NCI-H128 (cell line): ENCODE measurements at regions not wholly inside any gene's neighbourhood (a gene's known extent, or its start where the extent isn't known, plus 50 kb on each side); places are given as distances from the start of the nearest gene placed in this dataset.
"Not testable (repeated sequence)": the region's sequence is repeated elsewhere in the genome, so short reads cannot be mapped to it uniquely, and the experiment has no call there.

ENCODE experiments used
- DNase-seq: peaks from one replicate; lab custom pipeline; 2025; ENCODE audit not compliant: unreplicated experiment; lab: John Stamatoyannopoulos, UW

GRCh38 chr13:80552851-80553440 is 212.0 kb upstream of the SPRY2 start:
- no peak for DNase-seq

GRCh38 chr13:80551650-80552497 is 210.9 kb upstream of the SPRY2 start:
- no peak for DNase-seq

GRCh38 chr13:80550971-80551441 is 210.1 kb upstream of the SPRY2 start:
- no peak for DNase-seq

GRCh38 chr13:80548915-80549314 is 208.0 kb upstream of the SPRY2 start:
- no peak for DNase-seq

- no peak for DNase-seq
Measured at GRCh38 chr13:80547885-80548825, 207.2 kb upstream of the SPRY2 start.

GRCh38 chr13:80547341-80547740 is 206.4 kb upstream of the SPRY2 start:
- DNase-seq = no peak

GRCh38 chr13:80533175-80533574 is 192.2 kb upstream of the SPRY2 start:
- DNase-seq = no peak

- no peak for DNase-seq
Measured at GRCh38 chr13:80530902-80531301, 190.0 kb upstream of the SPRY2 start.

GRCh38 chr13:80530191-80530590 is 189.3 kb upstream of the SPRY2 start:
- DNase-seq = no peak

GRCh38 chr13:80529734-80530133 is 188.8 kb upstream of the SPRY2 start:
- no peak for DNase-seq

GRCh38 chr13:80528733-80529132 is 187.8 kb upstream of the SPRY2 start:
- DNase-seq = no peak

- DNase-seq = no peak
Measured at GRCh38 chr13:80527400-80527799, 186.5 kb upstream of the SPRY2 start.

- DNase-seq = no peak
Measured at GRCh38 chr13:80524447-80525215, 183.7 kb upstream of the SPRY2 start.

- DNase-seq = no peak
Measured at GRCh38 chr13:80523134-80523533, 182.2 kb upstream of the SPRY2 start.

- DNase-seq = not testable (repeated sequence)
Measured at GRCh38 chr13:80522463-80522862, 181.5 kb upstream of the SPRY2 start.

- DNase-seq = no peak
Measured at GRCh38 chr13:80516818-80517348, 176.0 kb upstream of the SPRY2 start.

GRCh38 chr13:80515296-80515695 is 174.4 kb upstream of the SPRY2 start:
- no peak for DNase-seq

- DNase-seq = no peak
Measured at GRCh38 chr13:80513196-80513595, 172.3 kb upstream of the SPRY2 start.

GRCh38 chr13:80510686-80511085 is 169.8 kb upstream of the SPRY2 start:
- no peak for DNase-seq

- DNase-seq = no peak
Measured at GRCh38 chr13:80509264-80509663, 168.3 kb upstream of the SPRY2 start.
